ENCODE measurements at regions not wholly inside any gene's neighbourhood (a gene's known extent, or its start where the extent isn't known, plus 50 kb on each side); places are given as distances from the start of the nearest gene placed in this dataset.
"Not testable (repeated sequence)": the region's sequence is repeated elsewhere in the genome, so short reads cannot be mapped to it uniquely, and the experiment has no call there.

DNA sequence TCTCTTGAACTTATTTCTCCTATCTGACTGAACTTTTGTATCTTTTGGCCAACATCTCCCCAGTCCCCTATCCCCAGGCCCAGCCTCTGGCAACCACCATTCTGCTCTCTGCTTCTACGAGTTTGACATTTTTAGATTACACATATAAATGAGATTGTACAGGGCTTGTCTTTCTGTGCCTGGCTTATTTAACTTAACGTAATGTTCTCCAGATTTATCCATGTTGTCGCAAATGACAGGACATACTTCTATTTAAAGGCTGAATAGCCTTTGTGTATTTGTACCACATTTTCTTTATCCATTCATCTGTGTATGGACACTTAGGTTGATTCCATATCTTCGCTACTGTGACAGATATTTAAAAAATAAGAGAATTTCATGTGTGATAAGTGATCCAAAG, 98.6 kb downstream of the LSMEM1 start:
- DNase-seq (ENCODE audit: low read depth), result no peak
- TF ChIP-seq, protein P1, sequence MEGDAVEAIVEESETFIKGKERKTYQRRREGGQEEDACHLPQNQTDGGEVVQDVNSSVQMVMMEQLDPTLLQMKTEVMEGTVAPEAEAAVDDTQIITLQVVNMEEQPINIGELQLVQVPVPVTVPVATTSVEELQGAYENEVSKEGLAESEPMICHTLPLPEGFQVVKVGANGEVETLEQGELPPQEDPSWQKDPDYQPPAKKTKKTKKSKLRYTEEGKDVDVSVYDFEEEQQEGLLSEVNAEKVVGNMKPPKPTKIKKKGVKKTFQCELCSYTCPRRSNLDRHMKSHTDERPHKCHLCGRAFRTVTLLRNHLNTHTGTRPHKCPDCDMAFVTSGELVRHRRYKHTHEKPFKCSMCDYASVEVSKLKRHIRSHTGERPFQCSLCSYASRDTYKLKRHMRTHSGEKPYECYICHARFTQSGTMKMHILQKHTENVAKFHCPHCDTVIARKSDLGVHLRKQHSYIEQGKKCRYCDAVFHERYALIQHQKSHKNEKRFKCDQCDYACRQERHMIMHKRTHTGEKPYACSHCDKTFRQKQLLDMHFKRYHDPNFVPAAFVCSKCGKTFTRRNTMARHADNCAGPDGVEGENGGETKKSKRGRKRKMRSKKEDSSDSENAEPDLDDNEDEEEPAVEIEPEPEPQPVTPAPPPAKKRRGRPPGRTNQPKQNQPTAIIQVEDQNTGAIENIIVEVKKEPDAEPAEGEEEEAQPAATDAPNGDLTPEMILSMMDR (conservative IDR thresholded peaks at IDR 0.05; ENCODE audit: low read depth, low read length), result no peak
- H3K4me3 ChIP-seq (ENCODE audit: low read length), result no peak overlapping the region

DNA sequence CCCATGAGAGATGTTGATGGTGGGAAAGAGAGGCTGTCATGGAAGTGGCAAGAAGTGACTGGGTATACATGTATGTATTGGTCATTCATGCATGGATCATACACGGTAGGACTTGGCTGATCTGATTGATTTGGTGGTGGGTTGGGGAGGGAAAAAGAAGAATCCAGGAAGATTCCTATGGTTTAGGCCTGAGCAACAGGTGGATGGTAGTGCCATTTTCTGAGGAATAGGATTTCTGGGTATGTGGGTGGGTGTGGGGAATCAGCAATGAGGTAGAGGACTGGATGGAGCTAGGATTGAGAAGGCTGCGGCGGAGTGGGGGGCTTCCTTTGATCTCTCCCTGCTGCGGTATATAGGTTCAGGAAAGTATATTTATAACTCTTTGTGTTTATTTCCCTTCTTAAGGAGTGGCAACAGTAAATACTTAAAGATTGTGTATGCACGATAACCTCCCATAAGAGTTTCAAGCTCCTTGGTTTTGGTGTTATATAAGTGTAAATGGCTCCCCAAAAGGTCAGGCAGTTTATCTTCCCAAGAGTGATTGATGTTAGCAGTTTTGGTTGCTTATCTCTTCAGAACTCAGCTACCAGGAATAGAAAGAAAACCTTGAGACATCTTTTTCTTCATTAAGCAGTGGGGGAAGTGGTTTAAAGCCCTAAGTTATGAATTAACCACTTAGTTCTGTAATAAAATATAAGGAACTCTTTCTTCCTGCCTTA, 100.1 kb downstream of the LSMEM1 start:
- DNase-seq (ENCODE audit: low read depth), result no peak
- TF ChIP-seq, protein P1 (conservative IDR thresholded peaks at IDR 0.05; ENCODE audit: low read depth, low read length), result no peak
- H3K4me3 ChIP-seq (ENCODE audit: low read length), result no peak overlapping the region

DNA sequence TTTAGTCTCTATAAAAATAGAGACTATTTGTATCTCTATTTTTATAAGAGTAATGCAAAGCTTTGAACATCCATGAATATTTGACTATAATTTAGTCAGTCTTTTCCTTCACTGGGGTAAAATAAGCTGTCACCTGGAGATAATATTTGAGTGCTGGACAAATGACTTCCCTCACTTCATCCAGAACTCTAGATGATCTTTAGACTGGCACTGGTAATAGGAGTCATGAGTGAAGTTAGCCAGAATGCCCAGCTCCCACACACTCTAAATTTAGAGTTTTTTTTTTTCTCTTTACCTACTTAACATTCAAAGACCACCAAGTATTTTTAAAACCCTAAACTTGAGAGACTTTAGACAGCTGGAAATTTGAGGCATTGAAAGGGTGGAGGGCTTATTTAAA, 100.7 kb downstream of the LSMEM1 start:
- TF ChIP-seq, protein P1 (conservative IDR thresholded peaks at IDR 0.05; ENCODE audit: low read depth, low read length), result no peak
- H3K4me3 ChIP-seq (ENCODE audit: low read length), result no peak overlapping the region
- no peak for DNase-seq (ENCODE audit: low read depth)

DNA sequence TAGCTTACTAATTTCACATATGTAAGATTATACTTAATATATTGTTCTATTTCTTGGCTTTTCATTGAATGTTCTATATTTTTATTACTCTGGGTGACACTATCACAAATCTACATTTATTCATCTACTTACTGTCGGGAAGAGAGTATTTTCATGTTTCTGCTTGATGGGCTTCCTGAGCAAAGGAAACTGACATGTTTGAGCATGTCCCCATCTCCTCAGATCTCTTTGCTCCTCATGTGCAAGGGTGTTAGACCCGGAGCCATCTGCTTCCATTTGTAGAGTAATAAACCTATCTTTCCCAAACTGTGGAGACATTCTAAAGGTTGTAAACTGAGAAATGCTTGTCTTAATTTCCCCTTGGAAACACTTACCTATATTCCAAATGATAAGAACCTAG, 103.5 kb downstream of the LSMEM1 start:
- TF ChIP-seq, protein P1 (conservative IDR thresholded peaks at IDR 0.05; ENCODE audit: low read depth, low read length), result no peak
- no peak for DNase-seq (ENCODE audit: low read depth)
- no peak overlapping the region for H3K4me3 ChIP-seq (ENCODE audit: low read length)

DNA sequence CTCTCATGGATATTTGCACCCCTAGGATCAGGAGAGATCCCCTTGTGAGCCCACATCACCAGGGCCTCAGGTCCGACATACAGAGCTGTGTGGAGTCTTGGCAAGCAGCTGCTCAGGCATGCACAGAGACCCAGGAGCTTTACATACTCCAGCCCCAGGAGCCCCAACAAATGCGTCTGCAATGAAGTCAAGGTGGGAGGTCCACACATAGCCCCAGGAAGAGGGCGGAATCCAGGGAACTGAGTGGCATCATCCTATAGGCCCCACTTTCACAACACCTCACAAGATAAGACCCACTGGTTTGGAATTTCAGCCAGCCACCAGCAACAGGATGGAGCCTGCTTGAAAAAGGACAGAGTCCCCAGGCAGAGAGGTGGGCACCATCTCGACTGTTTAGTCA, 106.7 kb downstream of the LSMEM1 start:
- H3K4me3 ChIP-seq (ENCODE audit: low read length), result no peak overlapping the region
- TF ChIP-seq, protein P1 (conservative IDR thresholded peaks at IDR 0.05; ENCODE audit: low read depth, low read length), result no peak
- DNase-seq (ENCODE audit: low read depth), result no peak

DNA sequence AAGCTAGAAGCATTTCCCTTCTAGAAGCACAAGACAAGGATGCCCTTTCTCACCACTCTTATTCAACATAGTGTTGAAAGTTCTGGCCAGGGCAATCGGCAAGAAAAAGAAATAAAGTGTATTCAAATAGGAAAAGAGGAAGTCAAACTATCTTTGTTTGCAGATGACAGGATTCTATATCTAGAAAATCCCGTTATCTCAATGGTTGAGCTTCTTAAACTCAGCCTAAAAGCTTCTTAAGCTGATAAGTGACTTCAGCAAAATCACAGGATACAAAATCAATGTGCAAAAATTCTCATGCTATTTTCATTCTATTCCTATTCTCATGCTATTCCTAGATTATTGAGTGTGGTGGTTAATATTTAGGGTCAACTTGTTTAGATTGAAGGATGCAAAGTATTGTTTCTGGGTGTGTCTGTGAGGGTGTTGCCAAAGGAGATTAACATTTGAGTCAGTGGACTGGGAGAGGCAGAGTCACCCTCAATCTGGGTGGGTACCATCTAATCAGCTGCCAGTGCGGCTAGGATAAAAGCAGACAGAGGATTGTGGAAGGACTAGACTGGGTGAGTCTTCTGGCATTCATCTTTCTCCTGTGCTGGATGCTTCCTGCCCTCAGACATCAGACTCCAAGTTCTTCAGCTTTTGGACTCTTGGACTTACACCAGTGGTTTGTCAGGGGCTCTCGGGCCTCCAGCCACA, 111.9 kb downstream of the LSMEM1 start:
- DNase-seq (ENCODE audit: low read depth); H3K4me3 ChIP-seq (ENCODE audit: low read length): not testable (repeated sequence)

DNA sequence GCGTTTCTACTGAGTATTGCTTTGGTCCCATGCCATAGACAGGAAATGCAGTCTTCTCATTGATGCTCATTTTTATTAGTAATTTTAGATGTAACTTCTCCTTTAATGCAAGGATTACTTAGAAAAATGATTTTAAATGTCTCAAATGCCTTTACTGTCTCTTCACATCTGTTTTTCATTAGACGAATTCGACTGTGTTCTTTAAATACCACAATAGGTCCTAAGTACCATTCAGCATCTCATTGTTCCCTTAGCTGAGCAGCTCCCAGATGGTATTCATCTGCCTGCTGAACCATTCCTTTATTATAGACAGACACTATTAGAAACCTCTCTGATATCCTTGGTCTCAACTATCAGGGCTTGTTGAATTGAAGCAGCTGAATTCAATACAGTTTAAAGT, 113.6 kb downstream of the LSMEM1 start:
- no peak for DNase-seq (ENCODE audit: low read depth)
- TF ChIP-seq, protein P1 (conservative IDR thresholded peaks at IDR 0.05; ENCODE audit: low read depth, low read length), result no peak
- H3K4me3 ChIP-seq (ENCODE audit: low read length), result no peak overlapping the region
